ENCODE measurements at regions not wholly inside any gene's neighbourhood (a gene's known extent, or its start where the extent isn't known, plus 50 kb on each side); places are given as distances from the start of the nearest gene placed in this dataset.

DNA sequence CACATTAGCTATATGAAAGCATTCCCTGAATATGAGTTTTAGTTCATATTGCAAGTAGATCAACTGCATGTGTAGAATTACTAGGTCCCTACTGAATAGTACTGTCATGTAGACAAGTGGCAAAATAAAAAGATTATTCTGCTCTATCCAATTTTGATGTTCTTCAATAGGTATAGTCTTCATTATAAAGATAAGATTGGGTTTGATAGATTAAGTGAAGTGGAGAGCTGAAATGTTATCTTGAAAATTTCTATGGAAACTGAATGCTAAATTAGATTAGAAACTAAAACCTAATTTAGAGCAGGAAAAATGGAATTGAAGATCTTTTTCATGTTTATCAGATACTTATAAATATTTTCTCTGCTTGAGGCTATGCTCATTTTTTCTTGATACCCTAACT, 1610.0 kb downstream of the BRINP3 start:
- Histone ChIP-seq H3K4me1 (ENCODE audit: control insufficient read depth in 4 of 4, insufficient read depth in 4 of 4, low read length in 3 of 4) (no peaks in the 10 kb centered on the region), H3K9me3 (ENCODE audit: control insufficient read depth in 4 of 4, low read length in 3 of 4) (no peaks in the 10 kb centered on the region), H3K27ac (ENCODE audit: low read depth in 1 of 2, low read length in 2 of 2) (no peak overlapping the region), H3K9ac (ENCODE audit: low read depth in 1 of 2, low read length in 2 of 2) (no peak overlapping the region), H3K36me3 (ENCODE audit: control insufficient read depth in 4 of 4, insufficient read depth in 3 of 4, low read depth in 1 of 4, low read length in 3 of 4) (no peaks in the 10 kb centered on the region), H3K4me3 (ENCODE audit: low read depth in 1 of 3, low read length in 3 of 3) (no peak overlapping the region), H3K27me3 (ENCODE audit: control insufficient read depth in 4 of 4, insufficient read depth in 4 of 4, low read length in 3 of 4) (no peaks in the 10 kb centered on the region)
- no peak for DNase-seq (ENCODE audit: low spot score)
- no peak for TF ChIP-seq NR2F2 (IDR thresholded peaks at IDR 0.05)
- TF ChIP-seq RXRA (IDR thresholded peaks at IDR 0.05) = no peak
- TF ChIP-seq HNF4A (conservative IDR thresholded peaks at IDR 0.05) = no peak
- TF ChIP-seq GABPA (IDR thresholded peaks at IDR 0.05 in 1 of 2, conservative IDR thresholded peaks at IDR 0.05 in 1 of 2) = no peak
- no peak for TF ChIP-seq FOXA1 (IDR thresholded peaks at IDR 0.05)
- TF ChIP-seq, protein P1, sequence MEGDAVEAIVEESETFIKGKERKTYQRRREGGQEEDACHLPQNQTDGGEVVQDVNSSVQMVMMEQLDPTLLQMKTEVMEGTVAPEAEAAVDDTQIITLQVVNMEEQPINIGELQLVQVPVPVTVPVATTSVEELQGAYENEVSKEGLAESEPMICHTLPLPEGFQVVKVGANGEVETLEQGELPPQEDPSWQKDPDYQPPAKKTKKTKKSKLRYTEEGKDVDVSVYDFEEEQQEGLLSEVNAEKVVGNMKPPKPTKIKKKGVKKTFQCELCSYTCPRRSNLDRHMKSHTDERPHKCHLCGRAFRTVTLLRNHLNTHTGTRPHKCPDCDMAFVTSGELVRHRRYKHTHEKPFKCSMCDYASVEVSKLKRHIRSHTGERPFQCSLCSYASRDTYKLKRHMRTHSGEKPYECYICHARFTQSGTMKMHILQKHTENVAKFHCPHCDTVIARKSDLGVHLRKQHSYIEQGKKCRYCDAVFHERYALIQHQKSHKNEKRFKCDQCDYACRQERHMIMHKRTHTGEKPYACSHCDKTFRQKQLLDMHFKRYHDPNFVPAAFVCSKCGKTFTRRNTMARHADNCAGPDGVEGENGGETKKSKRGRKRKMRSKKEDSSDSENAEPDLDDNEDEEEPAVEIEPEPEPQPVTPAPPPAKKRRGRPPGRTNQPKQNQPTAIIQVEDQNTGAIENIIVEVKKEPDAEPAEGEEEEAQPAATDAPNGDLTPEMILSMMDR (IDR thresholded peaks at IDR 0.05; ENCODE audit: low read depth, low read length, missing input control) = no peak
- no peak for TF ChIP-seq EGR1 (IDR thresholded peaks at IDR 0.05; ENCODE audit: low read depth in 2 of 2)
- no peak for TF ChIP-seq HNF4G (IDR thresholded peaks at IDR 0.05)
- no peak for TF ChIP-seq RAD21 (IDR thresholded peaks at IDR 0.05)
- TF ChIP-seq SP1 (IDR thresholded peaks at IDR 0.05) = no peak
- TF ChIP-seq TAF1 (conservative IDR thresholded peaks at IDR 0.05) = no peak
- TF ChIP-seq, protein P2, sequence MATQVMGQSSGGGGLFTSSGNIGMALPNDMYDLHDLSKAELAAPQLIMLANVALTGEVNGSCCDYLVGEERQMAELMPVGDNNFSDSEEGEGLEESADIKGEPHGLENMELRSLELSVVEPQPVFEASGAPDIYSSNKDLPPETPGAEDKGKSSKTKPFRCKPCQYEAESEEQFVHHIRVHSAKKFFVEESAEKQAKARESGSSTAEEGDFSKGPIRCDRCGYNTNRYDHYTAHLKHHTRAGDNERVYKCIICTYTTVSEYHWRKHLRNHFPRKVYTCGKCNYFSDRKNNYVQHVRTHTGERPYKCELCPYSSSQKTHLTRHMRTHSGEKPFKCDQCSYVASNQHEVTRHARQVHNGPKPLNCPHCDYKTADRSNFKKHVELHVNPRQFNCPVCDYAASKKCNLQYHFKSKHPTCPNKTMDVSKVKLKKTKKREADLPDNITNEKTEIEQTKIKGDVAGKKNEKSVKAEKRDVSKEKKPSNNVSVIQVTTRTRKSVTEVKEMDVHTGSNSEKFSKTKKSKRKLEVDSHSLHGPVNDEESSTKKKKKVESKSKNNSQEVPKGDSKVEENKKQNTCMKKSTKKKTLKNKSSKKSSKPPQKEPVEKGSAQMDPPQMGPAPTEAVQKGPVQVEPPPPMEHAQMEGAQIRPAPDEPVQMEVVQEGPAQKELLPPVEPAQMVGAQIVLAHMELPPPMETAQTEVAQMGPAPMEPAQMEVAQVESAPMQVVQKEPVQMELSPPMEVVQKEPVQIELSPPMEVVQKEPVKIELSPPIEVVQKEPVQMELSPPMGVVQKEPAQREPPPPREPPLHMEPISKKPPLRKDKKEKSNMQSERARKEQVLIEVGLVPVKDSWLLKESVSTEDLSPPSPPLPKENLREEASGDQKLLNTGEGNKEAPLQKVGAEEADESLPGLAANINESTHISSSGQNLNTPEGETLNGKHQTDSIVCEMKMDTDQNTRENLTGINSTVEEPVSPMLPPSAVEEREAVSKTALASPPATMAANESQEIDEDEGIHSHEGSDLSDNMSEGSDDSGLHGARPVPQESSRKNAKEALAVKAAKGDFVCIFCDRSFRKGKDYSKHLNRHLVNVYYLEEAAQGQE (IDR thresholded peaks at IDR 0.05) = no peak
- no peak for TF ChIP-seq JUND (IDR thresholded peaks at IDR 0.05)
- no peak for TF ChIP-seq FOXA2 (IDR thresholded peaks at IDR 0.05)
- TF ChIP-seq YY1 (IDR thresholded peaks at IDR 0.05) = no peak
- TF ChIP-seq, protein P3, sequence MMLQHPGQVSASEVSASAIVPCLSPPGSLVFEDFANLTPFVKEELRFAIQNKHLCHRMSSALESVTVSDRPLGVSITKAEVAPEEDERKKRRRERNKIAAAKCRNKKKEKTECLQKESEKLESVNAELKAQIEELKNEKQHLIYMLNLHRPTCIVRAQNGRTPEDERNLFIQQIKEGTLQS (IDR thresholded peaks at IDR 0.05) = no peak
- TF ChIP-seq, protein P4, sequence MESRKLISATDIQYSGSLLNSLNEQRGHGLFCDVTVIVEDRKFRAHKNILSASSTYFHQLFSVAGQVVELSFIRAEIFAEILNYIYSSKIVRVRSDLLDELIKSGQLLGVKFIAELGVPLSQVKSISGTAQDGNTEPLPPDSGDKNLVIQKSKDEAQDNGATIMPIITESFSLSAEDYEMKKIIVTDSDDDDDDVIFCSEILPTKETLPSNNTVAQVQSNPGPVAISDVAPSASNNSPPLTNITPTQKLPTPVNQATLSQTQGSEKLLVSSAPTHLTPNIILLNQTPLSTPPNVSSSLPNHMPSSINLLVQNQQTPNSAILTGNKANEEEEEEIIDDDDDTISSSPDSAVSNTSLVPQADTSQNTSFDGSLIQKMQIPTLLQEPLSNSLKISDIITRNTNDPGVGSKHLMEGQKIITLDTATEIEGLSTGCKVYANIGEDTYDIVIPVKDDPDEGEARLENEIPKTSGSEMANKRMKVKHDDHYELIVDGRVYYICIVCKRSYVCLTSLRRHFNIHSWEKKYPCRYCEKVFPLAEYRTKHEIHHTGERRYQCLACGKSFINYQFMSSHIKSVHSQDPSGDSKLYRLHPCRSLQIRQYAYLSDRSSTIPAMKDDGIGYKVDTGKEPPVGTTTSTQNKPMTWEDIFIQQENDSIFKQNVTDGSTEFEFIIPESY (IDR thresholded peaks at IDR 0.05) = no peak

DNA sequence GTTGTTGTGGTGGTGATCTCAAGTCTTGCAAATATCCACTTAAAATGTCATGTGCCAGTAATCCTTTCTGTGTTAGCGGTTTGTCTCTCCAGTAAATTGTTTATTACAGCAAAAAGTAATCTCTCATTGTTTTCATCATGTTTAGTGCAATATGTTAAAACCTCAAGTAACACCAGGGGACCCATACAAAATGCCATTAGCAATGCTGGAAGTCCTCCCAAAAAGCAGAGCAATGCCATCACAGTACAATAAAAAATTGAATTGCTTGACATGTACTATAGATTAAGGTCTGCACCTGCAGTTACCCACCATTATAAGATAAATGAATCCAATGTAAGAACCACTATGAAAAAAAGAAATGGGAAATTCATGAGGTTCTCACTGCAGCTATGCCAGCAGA, 1606.5 kb downstream of the BRINP3 start:
- H3K9me3 ChIP-seq (ENCODE audit: control insufficient read depth in 4 of 4, low read length in 3 of 4) = no peaks in the 10 kb centered on the region
- DNase-seq (ENCODE audit: low spot score) = no peak
- H3K9ac ChIP-seq (ENCODE audit: low read depth in 1 of 2, low read length in 2 of 2) = no peak overlapping the region
- H3K36me3 ChIP-seq (ENCODE audit: control insufficient read depth in 4 of 4, insufficient read depth in 3 of 4, low read depth in 1 of 4, low read length in 3 of 4) = no peaks in the 10 kb centered on the region
- no peak overlapping the region for H3K4me3 ChIP-seq (ENCODE audit: low read depth in 1 of 3, low read length in 3 of 3)
- WGBS = 53% methylated on average over 1 of the region's 1 CpG
- no peak overlapping the region for H3K27ac ChIP-seq (ENCODE audit: low read depth in 1 of 2, low read length in 2 of 2)
- H3K27me3 ChIP-seq (ENCODE audit: control insufficient read depth in 4 of 4, insufficient read depth in 4 of 4, low read length in 3 of 4) = no peaks in the 10 kb centered on the region
- no peaks in the 10 kb centered on the region for H3K4me1 ChIP-seq (ENCODE audit: control insufficient read depth in 4 of 4, insufficient read depth in 4 of 4, low read length in 3 of 4)
- no peak for TF ChIP-seq FOXA2 (IDR thresholded peaks at IDR 0.05)
- TF ChIP-seq, protein P4 (IDR thresholded peaks at IDR 0.05) = no peak
- TF ChIP-seq TAF1 (conservative IDR thresholded peaks at IDR 0.05) = no peak
- no peak for TF ChIP-seq JUND (IDR thresholded peaks at IDR 0.05)
- no peak for TF ChIP-seq HNF4G (IDR thresholded peaks at IDR 0.05)
- no peak for TF ChIP-seq GABPA (IDR thresholded peaks at IDR 0.05 in 1 of 2, conservative IDR thresholded peaks at IDR 0.05 in 1 of 2)
- TF ChIP-seq, protein P5, sequence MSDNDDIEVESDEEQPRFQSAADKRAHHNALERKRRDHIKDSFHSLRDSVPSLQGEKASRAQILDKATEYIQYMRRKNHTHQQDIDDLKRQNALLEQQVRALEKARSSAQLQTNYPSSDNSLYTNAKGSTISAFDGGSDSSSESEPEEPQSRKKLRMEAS (IDR thresholded peaks at IDR 0.05) = no peak
- TF ChIP-seq, protein P1 (IDR thresholded peaks at IDR 0.05; ENCODE audit: low read depth, low read length, missing input control) = no peak
- TF ChIP-seq, protein P3 (IDR thresholded peaks at IDR 0.05) = no peak

Measured in liver (tissue), 8 donors.